ENCODE measurements at regions not wholly inside any gene's neighbourhood (a gene's known extent, or its start where the extent isn't known, plus 50 kb on each side); places are given as distances from the start of the nearest gene placed in this dataset.

- TF ChIP-seq CTCF (IDR thresholded peaks at IDR 0.05; ENCODE audit: low read depth, low read length, poor library complexity, severe bottlenecking) (no peak), EZH2phosphoT487 (IDR thresholded peaks at IDR 0.05; ENCODE audit: borderline replicate concordance, low read length) (no peak)
These were observed 289.1 kb downstream of the TRIB2 start for GRCh38 chr2:13005761-13006335.

Measured in DOHH2 (cell line).